ENCODE measurements at regions not wholly inside any gene's neighbourhood (a gene's known extent, or its start where the extent isn't known, plus 50 kb on each side); places are given as distances from the start of the nearest gene placed in this dataset.

DNA sequence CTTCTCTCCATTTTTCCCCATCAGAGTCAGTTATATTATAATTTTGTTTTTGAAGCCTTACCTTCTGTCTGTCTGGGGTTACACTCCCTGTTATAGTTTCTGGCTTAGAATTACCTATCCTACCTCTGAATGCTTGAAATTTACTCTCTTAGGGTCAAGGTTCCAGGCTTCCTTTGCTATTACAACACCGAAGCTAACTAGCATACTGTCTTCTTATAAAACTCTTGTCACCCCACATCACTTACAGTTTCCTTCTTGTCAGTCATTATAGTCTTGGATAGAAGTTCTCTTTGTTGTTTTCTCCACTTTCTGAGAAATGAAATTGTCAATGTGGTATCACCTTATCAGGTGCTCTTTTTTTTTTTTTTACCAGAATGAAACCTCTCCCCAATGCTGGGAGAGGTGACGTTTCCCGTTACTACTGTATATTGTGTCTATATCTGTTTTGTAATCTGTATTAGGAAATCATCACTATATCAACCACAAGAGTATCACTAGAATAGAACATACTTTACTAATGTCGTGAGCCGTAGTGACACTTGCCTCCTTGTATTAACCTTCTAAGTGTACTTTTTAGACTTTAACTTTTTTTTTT lies 69.2 kb upstream of the PSMA6 start:
- DNase-seq, result no peak

DNA sequence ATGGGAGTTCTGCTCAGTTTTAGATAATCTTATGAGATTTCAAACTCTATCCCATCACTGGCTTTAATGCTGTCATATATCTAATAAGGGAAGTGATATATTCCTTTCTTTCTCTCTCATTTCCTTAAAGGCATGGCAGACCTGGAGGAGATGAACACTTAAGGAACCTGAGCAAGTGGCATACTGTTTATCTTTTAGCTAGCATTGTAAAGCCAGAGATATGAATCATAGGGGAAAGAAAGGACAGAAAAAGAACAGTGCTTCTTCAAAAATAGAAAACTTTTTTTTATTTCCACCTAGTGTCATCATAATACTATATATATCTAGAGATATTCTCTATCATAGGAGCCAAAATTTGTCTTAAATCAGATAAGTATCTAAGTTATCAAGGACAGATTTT lies 68.3 kb upstream of the PSMA6 start:
- DNase-seq, result no peak

GRCh38 chr14:35224615-35225014 lies 67.6 kb upstream of the PSMA6 start:
- DNase-seq, result no peak

DNA sequence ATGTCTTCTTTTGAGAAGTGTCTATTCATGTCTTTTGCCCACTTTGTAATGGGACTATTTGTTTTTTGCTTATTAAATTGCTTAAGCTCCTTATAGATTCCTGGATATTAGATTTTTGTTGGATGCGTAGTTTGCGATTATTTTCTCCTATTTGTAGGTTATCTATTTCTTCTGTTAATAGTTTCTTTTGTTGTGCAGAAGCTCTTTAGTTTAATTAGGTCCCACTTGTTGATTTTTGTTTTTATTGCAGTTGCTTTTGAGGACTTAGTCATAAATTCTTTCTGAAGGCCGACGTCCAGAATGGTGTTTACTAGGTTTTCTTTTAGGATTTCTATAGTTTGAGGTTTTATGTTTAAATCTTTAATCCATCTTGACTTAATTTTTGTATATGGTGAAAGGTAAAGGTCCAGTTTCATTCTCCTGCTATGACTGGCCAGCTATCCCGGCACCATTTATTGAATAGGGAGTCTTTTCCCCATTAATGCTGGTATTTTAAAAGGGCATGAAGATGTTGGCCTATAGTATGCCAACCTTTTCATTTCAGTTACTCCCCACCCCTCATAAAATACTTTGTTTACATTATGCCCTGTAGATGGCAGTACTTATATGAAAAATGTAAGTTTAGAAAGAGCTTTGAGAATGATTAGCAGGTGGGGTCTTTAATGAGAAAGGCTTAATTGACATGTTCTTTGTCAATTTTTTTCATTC lies 62.9 kb upstream of the PSMA6 start:
- DNase-seq, result peak; percentile 35 to 58

DNA sequence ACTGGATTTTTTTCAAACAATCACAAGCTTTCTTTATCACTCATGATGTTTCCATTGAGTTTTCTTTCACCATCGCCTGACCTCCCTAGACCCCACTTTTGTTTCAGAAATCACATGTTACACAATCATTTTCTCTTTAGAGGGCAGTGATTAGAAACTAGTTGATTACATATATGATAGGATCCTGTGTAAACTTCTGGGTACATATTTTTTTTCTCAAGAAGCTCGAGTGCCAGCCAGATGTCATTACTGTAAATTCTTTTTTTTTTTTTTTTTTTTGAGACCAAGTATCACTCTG lies 62.4 kb upstream of the PSMA6 start:
- no peak for DNase-seq

DNA sequence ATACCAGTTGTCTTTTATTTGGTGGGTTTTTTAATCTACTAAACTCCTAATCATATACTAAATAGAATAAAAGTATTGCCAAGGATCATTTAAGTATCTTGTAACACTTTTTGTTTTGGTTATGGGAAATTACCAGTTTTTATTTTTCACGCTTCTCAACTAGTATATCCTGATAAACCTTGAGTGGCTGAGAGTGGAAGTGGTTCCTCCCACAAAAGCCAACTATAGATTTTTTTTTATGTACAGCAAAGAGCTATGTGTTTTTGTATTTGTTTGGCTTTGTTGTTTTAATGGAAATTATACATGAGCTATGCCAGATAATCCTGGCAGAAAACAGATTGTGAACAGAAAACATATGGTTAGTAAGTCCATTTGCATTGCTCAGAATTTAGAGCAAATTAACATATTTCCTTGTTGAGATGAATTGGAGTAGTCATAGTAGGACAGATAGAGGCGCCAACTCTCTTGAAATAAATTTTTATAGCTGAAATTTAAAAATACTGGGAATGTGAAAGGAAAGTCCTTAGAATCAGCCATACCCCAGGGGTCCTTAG lies 60.9 kb upstream of the PSMA6 start:
- DNase-seq, result no peak

DNA sequence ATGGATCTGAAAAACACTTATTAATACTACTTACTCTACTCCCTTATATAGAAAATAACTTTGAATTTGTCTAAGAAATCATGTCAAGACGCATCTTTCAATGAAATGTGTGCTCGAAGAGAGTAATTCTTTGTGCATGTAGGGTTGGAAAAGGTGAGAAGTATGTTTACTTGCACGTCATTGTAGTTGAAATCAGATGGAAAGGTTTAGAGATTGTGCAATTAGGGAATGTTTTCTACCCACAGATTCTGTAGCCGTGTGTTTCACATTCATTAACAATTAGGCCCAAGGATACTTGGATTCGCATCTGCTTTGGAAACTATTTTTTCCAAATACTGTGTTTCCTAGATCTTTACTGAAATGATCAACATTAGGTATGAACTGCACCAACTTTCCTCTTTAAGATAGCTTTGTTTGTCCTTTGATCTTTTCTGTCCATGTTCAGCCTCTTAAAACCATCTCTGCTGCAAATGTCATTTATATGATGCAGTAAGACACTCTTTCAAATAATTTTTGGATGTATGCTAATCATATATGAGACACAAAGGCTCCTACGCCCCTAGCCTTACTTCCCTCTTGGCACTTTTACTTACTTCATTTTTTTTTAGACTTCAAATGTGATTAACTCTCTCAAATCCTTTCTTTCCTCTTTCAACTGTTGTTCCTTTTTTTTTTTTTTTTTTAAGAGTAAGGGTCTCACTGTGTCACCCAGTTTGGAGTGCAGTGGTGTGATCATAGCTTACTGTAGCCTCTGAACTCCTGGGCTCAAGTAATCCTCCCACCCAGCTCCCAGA lies 58.0 kb upstream of the PSMA6 start:
- DNase-seq, result no peak

DNA sequence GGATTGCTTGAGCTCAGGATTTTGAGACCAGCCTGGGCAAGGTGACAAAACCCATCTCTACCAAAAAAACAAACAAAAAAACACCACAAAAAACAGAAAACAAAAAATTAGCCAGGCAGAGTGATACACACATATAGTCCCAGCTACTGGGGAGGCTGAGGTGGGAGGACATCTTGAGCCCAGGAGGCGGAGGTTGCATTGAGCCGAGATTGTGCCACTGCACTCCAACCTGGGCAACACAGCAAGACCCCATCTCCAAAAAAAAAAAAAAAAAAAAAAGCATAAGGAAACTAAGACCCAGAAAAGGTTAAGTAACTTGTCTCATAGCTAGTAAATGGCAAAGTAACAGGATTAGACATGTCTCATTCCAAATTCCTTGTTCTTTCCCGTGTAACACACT lies 56.3 kb upstream of the PSMA6 start:
- no peak for DNase-seq

DNA sequence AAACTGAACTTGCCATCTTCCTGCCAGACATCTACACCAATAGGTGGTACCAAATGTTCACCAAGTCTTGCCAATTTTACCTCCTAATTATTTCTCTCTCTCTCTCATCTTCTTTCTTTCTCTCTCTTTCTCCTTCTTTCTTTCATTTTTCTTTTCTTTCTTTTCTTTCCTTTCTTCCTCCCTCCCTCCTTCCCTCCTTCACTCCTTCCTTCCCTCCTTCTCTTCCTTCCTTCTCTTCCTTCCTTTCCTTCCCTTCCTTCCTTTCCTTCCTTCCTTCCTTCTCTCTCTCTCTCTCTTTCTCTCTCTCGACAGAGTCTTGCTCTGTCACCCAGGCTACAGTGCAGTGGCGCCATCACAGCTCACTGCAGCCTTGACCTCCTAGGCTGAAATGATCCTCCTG lies 55.4 kb upstream of the PSMA6 start:
- no peak for DNase-seq

GRCh38 chr14:35240231-35240630 lies 52.0 kb upstream of the PSMA6 start:
- DNase-seq, result no peak
